CMK (cell line): ENCODE measurements at regions not wholly inside any gene's neighbourhood (a gene's known extent, or its start where the extent isn't known, plus 50 kb on each side); places are given as distances from the start of the nearest gene placed in this dataset.
"Not testable (repeated sequence)": the region's sequence is repeated elsewhere in the genome, so short reads cannot be mapped to it uniquely, and the experiment has no call there.

Source experiments
- DNase-seq: peaks from one replicate; pipeline ENCODE4 v3.0.0-alpha.2; 2010; ENCODE audit warnings: low read depth

DNA sequence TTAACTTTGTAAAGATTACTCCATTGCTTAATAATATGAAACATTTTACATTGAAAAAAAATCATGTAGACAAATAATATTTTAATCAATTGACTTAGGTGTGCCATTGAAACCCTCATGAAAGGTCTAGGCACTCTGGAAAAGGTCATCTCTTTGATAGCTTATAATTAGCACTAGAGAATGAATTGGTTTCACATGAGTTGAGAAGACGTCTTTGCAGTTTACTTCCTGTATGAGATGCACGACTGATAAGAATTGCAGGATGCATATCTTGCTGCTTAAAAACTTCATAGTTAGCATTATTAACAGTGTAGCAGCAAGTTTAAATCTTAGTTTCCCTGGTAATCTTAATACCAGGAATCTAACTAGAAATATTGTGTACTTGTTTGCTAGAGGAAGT is 614.2 kb upstream of the COBL start:
- no peak for DNase-seq

DNA sequence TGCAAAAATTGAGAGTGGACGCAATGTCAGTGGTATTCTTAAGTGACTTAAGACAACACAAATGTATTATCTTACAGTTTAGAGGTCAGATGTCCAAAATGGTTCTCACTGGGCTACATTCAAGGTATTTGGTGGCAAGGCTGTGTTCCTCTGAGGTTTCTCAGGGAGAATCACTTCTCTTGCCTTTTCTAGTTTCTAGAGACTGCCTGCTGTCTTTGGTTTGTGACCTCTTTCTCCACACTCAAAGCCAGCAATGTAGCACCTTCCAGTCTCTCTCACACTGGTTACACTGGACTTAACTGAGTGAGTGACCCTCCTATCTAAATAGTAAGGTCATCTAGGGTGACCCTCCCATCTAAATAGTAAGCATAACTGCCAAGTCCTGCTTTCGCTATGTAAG is 613.2 kb upstream of the COBL start:
- no peak for DNase-seq

DNA sequence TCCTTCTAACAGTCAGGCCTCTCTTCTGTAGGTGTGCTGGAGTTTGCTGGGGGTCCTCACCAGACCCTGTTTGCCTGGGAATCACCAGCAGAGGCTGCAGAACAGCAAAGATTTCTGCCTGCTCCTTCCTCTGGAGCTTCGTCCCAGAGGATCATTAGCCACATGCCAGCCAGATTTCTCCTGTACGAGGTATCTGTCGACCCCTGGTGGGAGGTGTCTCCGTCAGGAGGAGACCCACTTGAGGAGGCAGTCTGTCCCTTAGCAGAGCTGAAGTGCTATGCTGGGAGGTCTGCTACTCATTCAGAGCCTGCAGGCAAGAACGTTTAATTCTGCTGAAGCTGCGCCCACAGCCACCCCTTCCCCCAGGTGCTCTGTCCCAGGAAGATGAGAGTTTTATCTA is 611.1 kb upstream of the COBL start:
- DNase-seq, result no peak

DNA sequence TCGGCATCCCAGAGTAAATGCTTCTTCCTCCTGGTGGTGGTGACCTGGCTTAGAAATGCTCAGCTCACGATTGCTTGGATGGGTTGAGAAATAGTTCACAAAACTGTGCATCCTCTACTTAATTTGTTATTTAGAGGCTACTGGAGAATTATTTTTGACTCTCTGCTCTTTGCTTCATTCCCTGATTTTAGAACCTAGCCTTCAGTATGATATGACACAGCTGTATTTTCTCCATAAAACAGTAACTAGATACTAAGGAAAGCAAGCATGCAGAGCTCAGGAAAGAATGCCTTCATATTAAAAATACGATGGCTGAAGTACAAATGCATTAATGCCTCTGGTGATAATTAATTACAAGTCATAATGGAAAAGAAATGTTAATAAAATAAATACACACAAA is 602.0 kb upstream of the COBL start:
- DNase-seq, result no peak

DNA sequence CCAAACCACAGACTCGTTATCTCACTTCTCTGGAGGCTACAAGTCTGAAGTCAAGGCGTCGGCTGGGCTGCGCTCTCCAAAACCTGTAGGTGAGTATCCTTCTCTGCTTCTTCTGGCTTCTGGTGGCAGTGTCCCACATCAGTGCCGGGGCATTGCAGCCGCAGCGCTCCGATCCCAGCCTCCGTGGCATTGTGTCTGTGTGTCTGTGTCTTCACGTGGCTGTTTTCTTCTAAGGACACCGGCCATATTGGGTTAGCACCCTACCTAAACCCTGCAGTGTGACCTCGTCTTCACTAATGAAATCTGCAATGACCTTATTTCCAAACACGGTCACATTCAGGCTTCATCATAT is 584.9 kb upstream of the COBL start:
- DNase-seq, result no peak

DNA sequence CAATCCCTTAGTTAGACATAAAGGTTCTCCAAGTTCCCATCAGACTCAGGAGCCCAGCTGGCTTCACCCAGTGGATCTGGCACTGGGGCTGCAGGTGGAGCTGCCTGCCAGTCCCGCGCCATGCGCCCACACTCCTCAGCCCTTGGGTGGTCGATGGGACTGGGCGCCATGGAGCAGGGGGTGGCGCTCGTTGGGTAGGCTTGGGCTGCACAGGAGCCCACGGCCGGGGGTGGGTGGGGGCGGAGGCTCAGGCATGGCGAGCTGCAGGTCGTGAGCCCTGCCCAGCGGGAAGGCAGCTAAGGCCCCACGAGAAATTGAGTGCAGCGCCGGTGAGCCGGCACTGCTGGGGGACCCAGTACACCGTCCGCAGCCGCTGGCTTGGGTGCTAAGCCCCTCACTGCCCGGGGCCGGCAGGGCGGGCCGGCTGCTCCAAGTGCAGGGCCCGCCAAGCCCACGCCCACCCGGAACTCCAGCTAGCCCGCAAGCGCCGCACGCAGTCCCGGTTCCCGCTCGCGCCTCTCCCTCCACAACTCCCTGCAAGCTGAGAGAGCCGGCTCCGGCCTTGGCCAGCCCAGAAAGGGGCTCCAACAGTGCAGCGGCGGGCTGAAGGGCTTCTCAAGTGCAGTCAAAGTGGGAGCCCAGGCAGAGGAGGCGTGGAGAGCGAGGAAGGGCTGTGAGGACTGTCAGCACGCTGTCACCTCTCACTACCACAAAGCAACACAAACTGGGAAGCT is 584.3 kb upstream of the COBL start:
- DNase-seq, result peak; percentile 18

DNA sequence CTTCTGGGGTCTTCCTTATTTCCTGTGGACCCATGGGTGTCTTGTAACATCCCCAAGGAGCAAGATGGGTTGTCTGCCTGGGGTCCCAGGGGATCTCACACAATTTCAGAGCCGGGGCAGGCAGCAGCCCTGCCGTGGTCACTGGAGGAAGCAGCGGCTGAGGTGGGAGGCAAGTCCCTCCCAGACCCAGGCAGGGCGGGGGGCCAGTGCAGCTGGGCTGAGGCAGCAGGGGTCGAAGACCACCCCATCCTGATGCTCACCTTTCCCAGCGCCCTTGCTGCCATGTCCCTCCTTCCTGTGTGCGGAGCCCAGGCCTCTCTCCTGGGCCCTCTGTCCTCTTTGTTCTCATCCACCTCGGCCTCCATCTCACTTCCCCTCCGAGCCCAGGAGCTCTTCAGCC is 583.0 kb upstream of the COBL start:
- no peak for DNase-seq

DNA sequence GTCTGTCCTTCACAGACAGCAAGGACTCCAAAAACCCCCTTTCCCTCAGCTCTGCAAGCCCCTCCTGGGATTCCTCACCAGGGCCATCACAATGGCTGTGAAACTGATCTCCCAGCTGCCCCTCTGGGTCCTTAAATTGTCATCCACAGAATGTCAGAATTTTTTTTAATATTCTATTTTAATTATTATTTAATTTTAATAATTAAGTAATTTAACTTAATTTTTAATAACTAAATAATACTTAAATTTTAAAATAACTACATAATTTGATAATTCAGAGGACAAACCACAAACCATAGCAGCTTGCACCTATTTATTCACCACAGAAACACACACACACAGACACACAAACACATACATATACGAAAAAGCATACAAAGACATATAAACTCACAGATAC is 565.8 kb upstream of the COBL start:
- no peak for DNase-seq

DNA sequence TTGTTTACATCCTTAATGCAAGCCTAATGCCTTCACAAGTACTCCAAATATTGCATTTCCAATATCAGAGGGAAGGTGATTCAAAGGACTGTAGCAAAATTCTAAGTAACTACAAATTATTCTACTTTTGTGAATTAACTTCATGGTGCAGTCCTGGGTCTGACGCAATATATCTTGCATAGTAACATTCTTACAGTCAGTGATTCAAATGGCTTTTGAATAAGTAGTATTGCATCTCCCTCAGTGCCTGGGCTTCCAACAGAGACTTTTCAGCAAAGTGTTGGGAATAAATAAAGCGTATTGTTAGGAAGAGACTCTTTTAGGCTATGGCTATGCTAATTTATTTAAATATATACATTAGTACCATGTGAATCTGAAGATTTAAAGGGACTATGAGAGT is 564.7 kb upstream of the COBL start:
- DNase-seq, result no peak

DNA sequence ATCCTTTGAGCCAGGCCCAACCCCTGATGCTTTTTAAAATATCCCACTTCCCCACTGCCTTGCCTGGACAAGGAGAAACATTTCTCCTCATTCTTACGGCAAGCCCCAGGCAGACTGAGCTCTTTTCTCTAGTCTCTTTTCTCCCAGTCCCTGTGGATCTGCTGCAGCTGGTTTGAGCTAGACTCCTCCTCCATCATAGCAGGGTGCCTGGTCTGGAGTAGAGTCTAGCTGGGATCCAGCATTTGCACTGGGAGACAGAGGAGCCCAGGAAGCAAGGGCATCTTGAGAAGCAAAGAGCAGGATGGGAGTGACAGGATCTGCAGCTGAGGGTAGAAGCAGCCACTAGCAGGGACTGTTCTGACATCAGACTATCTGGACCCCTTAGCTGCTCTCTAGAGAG is 562.3 kb upstream of the COBL start:
- DNase-seq, result no peak

DNA sequence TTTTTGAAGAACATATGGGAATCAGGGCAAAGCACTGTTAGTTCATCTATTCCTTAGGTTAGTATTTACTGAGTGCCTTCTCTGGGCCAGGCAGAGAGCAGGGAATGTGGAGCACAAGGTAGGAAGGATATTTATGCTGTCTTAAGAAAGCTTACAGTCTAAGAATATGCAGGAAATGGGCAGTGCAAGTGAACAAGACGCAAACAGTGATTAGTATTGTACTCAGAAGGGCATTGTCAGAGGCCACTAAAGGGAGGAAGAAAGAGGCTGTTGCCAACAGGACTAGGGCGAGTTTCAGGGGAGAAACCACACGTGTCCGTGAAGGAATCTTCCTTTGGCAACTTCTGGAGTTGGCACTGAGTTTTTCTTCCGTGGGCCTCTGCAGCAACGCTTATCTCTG is 552.8 kb upstream of the COBL start:
- DNase-seq, result no peak

DNA sequence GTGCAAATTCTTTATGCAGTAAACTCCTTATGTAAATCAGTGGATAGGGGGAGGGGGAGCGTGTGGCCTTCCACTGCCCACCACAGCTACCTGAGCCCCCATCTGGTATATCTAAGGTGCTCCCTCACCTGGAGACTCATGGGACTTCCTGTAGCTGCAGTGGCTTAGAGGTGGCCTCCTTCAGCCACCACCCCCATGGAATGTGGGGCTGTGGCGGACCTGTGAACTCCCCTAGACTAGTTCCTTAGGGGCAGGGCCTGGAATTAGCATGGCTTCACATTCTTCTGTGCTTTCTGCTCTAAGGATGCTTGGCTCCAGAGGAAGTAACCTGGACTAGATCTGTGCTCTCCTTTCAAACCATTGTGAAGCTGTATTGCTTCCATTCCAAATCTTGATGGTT is 550.5 kb upstream of the COBL start:
- DNase-seq, result no peak

DNA sequence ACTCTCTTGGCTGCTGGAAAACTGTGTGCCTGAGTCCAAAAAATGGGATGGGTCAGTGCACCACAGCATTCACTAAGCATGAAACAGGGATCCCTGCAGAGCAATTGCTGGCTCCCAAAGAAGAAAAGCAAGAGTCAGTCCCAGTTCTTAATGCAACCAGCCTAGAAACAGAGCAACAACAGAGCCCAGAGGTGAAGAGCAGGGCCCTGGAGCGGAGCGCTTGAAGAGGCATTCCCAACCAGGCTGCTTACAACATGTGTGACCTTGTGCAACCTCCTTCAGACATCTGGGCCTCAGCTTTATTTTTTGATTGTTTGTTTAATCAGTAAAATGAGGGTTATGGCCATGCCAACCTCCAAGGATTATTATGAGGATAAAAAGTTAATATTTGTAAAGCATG is 543.7 kb upstream of the COBL start:
- DNase-seq, result no peak

DNA sequence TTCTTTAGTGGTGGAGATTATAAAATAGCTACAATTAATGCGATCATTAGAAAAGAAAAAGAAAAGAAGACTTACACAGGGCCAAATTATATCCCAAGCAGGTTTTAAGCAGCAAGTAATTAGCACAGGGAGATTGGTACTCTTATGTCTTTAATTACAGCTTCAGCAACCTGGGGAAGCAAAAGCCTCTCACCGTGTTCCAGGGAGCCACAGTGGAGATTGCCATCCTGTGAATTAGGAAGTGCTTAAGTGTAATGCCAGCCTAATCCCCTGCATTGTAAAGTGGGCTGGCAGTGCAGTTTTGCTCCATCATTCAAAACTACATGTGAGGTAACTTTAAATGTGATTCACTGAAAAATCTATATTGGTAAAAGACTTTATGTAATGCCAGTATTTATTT is 533.5 kb upstream of the COBL start:
- no peak for DNase-seq

DNA sequence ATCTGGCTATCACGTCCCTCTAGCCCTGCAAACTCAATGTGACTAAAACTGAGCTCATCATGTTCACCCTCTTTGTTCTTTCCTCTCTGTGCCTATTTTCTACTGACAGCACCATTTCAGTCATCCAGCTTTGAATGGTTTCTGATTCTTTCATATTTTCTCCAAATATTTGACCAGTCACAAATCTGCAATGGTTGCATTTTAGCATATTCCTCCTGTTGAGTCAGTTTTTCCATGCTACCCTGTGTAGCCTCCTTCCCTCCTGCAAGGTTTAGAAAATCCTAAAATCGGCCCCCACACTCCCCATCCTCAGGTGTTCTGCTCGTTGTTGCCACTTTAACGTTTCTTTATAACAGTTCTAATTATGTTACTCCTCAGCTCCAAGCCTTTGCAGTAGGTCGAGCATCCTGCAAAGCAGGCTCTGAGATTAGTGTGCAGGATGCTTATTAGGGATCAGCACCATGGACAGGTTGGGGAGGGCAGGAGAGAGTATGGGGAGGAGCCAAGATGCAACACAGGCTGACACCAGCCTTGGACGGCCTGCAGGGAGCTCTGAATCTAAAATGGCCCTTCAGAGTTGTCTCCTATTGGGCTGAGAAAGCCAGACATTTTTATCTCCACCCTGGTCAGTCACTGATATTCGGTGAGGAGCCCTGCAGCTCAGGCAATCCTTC is 531.0 kb upstream of the COBL start:
- no peak for DNase-seq

DNA sequence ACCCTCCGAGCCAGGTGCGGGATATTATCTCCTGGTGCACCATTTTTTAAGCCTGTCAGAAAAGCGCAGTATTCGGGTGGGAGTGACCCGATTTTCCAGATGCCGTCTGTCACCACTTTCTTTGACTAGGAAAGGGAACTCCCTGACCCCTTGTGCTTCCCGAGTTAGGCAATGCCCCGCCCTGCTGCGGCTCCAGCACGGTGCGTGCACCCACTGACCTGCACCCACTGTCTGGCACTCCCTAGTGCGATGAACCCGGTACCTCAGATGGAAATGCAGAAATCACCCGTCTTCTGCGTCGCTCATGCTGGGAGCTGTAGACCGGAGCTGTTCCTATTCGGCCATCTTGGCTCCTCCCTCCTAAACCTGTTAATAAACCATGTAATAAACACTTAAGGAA is 522.5 kb upstream of the COBL start:
- not testable (repeated sequence) for DNase-seq

DNA sequence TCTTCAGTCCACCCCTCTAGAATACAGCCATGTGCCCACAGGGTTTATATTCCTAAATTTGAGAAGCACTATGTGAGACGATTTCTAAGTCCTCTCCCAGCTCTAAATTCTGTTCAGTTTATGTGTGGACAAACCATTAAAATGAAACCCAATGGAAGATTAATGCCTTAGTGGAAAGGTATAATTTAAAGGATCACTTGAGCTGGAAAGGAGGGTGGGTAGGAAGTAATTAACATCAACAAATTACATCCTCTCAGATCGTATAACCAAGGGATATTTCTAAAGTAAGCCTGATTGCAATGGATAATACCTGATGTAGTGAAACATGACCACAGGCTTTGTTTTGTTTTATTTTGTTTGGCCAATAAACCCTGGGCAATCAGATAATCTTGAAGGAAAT is 511.0 kb upstream of the COBL start:
- DNase-seq, result no peak

DNA sequence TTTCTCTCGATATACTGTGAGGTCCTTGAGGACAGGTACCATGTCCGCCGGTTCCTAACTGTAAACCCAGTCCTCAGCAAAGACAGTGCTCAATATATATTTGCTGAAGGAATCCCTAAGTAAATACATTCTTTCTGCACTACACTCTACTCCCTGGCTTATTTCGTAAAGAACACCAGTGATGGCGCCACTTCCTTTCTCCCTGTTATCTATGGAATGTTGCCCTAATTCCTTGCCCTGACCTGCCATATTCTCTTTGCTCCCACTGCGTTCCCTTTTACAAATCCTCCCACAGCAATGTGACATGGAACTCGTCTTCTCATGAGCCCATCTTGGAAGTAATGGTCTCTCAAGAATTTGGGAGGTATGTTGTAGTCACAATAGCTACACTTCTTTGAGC is 507.4 kb upstream of the COBL start:
- no peak for DNase-seq

DNA sequence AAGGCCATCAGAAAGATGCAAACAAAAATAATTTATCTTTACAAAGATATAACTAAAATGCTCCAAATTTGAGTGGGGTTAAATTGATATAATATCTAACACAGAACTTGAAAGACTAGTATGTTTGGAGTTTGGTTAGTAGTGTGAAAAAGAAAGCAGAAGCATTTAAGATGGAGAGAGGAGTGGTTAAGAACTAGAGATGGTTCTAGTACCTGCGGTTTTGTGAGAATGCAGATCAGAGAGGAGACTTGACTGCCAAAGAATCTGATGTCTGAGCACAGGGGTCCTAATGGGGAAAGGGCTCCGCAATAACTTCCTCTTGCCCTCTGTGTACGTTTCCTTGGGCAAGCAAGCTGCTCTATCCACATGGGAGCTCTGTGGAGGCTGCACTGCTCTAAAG is 506.8 kb upstream of the COBL start:
- no peak for DNase-seq

DNA sequence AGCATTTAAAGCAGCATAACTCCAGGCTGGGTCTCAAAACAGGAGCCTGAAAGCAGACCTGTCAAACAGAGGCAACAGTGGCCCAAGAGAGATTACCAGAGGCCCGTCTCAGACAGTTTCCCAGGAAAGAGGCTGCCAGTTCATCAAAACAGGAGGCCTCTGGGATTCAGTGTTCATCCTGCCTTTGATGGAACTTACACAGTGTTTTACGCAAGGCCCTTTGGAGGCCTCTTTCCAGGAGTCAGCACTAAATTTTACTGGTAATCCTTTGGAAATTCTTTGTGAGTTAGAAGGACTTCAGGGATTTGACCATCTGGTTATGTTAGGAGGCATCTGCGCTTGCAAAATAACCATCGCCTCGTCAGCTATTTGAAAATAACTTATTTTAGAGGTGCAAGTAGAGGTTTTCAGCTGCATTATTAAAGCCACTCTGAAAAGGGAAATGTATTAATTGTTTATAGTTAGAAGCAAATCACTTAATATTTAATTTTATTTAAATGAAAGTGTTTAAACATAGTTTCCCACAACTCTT is 501.2 kb upstream of the COBL start:
- DNase-seq, result no peak

DNA sequence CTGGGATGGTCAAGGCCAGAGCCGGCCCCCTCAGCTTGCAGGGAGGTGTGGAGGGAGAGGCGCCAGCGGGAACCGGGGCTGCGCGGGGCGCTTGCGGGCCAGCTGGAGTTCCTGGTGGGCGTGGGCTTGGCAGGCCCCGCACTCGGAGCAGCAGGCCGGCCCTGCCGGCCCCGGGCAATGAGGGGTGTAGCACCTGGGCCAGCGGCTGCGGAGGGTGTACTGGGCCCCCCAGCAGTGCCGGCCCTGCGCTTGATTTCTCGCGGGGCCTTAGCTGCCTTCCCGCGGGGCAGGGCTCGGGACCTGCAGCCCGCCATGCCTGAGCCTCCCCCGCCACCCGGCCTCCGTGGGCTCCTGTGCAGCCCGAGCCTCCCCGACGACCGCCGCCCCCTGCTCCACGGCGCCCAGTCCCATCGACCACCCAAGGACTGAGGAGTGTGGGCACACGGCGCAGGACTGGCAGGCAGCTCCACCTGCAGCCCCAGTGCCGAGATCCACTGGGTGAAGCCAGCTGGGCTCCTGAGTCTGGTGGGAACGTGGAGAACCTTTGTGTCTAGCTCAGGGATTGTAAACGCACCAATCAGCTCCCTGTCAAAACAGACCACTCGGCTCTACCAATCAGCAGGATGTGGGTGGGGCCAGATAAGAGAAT is 489.3 kb upstream of the COBL start:
- DNase-seq, result not testable (repeated sequence)

DNA sequence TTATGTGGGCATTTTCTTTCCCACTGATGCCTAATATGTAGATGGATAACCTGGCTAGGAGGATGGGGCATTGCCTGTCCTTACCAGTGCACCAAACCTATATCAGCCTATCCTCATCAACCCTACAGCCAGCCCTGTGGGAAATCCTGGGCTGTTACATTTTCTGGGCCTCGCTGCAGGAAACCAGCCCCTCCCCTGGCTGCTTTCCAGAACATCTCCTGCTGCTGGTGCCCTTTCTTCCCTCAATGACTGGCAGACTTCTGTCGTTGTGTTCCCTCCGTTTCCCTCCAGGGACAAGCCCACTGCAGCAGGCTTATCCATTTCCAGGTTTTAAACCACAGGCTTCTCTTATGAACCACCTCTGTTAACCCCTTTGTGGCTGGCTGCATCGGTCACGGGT is 486.1 kb upstream of the COBL start:
- no peak for DNase-seq

DNA sequence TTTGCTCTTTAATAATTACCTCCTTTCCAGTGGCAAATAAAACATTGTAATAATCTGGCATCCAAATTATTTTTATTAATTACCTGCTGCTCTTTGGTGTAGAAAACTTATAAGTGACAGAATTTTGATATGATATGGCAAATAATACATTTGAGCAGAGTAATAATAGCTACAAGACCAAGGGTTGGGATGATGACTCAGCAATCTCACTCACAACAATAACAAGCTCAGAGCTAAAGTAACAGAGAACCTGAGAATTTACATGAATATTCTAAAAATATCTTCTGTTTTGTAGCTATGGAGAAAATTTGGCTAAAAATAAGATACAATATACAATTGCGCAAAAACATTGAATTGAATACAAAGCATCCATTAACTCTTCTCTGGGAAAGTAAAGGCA is 480.8 kb upstream of the COBL start:
- DNase-seq, result no peak

DNA sequence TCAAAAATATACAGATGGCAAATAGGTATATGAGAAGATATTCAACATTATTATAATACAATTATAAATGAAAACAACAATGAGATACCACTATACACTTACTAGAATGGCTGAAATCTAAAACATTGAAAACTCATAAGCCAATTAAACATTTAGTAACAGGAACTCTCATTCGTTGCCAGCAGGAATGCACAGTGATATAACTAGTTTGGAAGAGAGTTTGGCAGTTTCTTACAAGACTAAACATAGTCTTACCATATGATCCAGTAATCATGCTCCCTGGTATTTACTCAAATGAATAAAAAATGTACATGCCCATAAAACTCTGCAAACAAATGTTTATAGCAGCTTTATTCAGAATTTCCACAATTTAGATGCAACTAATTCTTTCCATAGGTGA is 476.2 kb upstream of the COBL start:
- DNase-seq, result no peak
